ENCODE measurements at regions not wholly inside any gene's neighbourhood (a gene's known extent, or its start where the extent isn't known, plus 50 kb on each side); places are given as distances from the start of the nearest gene placed in this dataset.

- H3K23me2 ChIP-seq (ENCODE audit: insufficient read length, low read depth, low read length, poor library complexity, severe bottlenecking): no peaks in the 10 kb centered on the region
- no peaks in the 10 kb centered on the region for H4K20me1 ChIP-seq (ENCODE audit: control insufficient read depth, insufficient read depth, insufficient read length)
- H3T11ph ChIP-seq (ENCODE audit: low read length): no peak overlapping the region
- no peaks in the 10 kb centered on the region for H3K79me1 ChIP-seq (ENCODE audit: insufficient read depth, low read depth, low read length, poor library complexity, severe bottlenecking)
- no peak overlapping the region for H4K5ac ChIP-seq (ENCODE audit: insufficient read length, low read depth, low read length)
- H3K9me3 ChIP-seq (ENCODE audit: control insufficient read depth, low read depth, low read length): no peaks in the 10 kb centered on the region
- no peak overlapping the region for H3K4ac ChIP-seq (ENCODE audit: low read depth, low read length)
- no peak overlapping the region for H2AFZ ChIP-seq (ENCODE audit: low read length)
- no peak overlapping the region for H2BK5ac ChIP-seq (ENCODE audit: insufficient read length, low read length)
- no peaks in the 10 kb centered on the region for H3K79me2 ChIP-seq (ENCODE audit: insufficient read depth, low read length)
- H2AK5ac ChIP-seq (ENCODE audit: insufficient read length, low read length): no peak overlapping the region
- H2BK15ac ChIP-seq (ENCODE audit: low read depth, low read length): no peak overlapping the region
- Mint-ChIP-seq H3K4me1 (no peaks in the 10 kb centered on the region; a peak in 1 of 4 replicates), H3K27me3 (ENCODE audit: low read depth) (no peaks in the 10 kb centered on the region; the same call in 1 of the 2 replicates), H3K9me3 (peaks cover 3 to 9% of the 10 kb centered on the region in 2 experiments; a peak in 3 of 5 replicates), H3K4me3 (no peak overlapping the region), H3K27ac (no peak overlapping the region), H3K36me3 (ENCODE audit: insufficient read depth in 1 of 3, low read depth in 3 of 3) (no peaks in the 10 kb centered on the region; a peak in 1 of 7 replicates)
- no peak overlapping the region for H2BK20ac ChIP-seq (ENCODE audit: low read depth, low read length, poor library complexity, severe bottlenecking)
- H3K27ac ChIP-seq (ENCODE audit: insufficient read length, low read depth, low read length): no peak overlapping the region
- H2BK12ac ChIP-seq (ENCODE audit: insufficient read length, low read depth, low read length): no peak overlapping the region
- no peak overlapping the region for H4K91ac ChIP-seq (ENCODE audit: insufficient read length, low read depth, low read length)
- no peak for DNase-seq
- H3K27me3 ChIP-seq (ENCODE audit: insufficient read depth, low read length): no peaks in the 10 kb centered on the region
- H4K8ac ChIP-seq (replicated peaks; ENCODE audit: insufficient read length, low read depth, low read length): no peak overlapping the region
- no peaks in the 10 kb centered on the region for H3K4me1 ChIP-seq (ENCODE audit: insufficient read depth, low read length)
- H3K18ac ChIP-seq (ENCODE audit: insufficient read length, low read depth, low read length): no peak overlapping the region
- no peak overlapping the region for H3K56ac ChIP-seq (ENCODE audit: insufficient read length, low read depth, low read length)
- H3K23ac ChIP-seq (ENCODE audit: insufficient read length, low read depth, low read length): no peak overlapping the region
- no peak overlapping the region for H3K14ac ChIP-seq (ENCODE audit: insufficient read depth, low read length)
- no peak overlapping the region for H2BK120ac ChIP-seq (ENCODE audit: low read depth, low read length, poor library complexity, severe bottlenecking)
- TF ChIP-seq CTCF (conservative IDR thresholded peaks at IDR 0.05): no peak
- H3K9ac ChIP-seq (ENCODE audit: extremely low read depth, insufficient read length, low read length): no peak overlapping the region
- H3K4me2 ChIP-seq (ENCODE audit: insufficient read depth, insufficient read length, low read length): no peak overlapping the region
- no CpG with 5 or more reads among the region's 6 CpGs for WGBS (ENCODE audit: extremely low coverage, insufficient read length, low lambda C conversion rate)
Measured at GRCh38 chr5:12093586-12093985, 189.3 kb upstream of the CTNND2 start.
